Smooth muscle cell of the brain vasculature (primary cell): ENCODE measurements at regions not wholly inside any gene's neighbourhood (a gene's known extent, or its start where the extent isn't known, plus 50 kb on each side); places are given as distances from the start of the nearest gene placed in this dataset.

Experiments used
- DNase-seq: peaks from one replicate; pipeline ENCODE4 v3.0.0-alpha.2; 2012; ENCODE audit warnings: low read depth, low spot score

DNA sequence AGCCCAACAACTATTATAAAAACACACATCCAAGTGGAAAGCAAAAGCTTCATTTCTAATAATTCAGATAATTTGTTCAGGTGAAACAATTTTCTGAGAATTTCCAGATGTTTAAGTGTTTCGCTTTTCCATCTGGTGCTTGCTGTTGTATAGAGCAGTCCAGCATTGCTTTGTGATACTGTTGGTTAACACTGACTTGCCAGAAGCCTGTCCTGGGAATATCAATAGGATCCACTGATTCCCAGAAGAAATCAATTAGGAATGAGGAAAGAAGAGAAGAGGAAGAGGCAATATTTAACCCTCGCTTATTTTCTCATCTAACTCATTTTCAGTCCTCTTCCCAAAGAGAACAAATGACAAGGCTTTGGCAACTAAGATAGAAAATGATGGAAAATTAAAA is 94.9 kb upstream of the DDIT4L start:
- DNase-seq = no peak

DNA sequence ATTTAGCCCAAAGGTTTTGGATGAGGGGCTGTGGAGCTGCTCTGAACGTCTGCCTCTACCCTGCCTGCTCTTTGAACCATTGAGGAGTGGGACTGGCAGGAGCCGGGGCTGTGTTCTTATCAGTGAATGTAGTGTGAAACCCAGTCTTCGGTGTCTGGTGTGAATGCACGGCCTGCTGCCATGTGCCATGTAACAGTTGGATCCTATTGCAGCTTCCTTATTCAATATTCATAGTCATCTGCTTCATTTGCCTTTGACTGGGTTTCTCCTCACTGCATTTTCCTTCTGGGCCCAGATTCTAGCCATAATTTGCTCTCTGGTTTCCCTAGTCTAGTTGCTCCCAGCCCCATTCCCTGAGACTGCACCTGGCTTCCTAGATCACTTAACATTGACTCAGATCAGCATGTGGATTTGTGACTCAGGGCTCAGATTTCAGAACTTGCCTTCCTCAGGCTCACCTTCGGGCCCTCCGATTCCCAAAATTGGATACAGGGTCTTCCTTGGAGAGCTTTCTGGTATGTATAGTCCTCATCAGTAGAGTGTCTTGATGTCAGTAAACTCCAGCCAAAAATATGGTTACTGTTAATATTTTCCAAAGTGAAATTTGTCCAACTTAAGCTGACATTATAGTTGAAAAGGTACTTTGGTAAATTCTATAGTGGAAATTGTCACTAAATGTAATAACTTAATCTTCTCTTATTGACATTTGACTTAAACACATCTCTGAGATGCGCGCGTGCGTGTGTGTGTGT is 94.0 kb upstream of the DDIT4L start:
- DNase-seq = no peak

DNA sequence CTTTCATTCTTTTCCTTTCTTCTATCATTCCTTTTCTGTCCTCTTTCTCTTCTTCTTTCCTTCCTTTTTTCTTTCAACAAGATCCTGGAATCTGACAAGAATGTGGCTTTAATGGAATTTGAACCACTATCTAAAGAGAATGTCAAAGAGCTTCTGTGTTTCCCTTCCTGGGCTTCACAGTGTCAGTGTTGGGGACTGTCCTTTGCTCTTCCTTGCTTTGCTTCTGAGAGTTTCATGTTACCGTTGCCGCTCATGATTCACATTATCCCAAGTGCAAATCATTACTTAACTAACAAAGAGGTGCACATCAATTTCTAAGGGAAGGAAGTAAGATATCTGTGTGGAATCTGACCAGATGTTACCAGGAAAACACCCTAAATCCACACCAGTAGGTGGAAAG is 90.5 kb upstream of the DDIT4L start:
- DNase-seq = no peak

DNA sequence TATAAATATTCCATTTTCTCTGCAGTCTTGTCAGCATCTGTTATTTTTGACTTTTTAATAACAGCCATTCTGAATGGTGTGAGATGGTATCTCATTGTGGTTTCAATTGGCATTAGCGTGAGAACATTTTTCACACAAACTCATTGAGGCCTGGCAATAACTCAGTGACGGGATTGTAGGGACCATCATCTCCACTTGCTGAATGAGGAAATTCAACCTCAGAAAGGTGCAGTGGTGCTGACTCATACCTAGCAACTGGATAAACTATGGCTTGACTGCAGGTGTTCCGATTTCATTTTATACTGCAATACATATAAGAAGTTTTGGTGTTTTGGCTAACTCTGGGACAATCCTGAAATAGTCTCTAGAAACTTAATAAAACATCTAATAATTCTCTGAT is 88.3 kb upstream of the DDIT4L start:
- DNase-seq = no peak

DNA sequence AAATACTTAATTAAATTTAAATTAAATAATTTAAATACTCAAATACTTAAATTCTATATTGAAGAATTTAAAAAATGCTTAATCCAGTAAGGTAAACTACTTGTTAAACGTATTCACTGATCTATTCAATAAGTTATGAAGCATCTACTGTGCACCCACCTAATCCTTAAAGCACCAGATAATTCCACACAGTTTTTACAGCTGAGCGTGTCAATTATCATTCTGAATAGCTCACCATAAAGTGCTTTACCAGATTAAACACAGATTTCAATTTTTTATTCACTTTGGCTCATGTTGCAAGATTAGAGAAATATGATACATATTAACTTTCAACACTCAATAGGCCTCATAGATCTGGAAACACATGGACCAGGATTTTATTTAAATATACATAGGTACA is 79.2 kb upstream of the DDIT4L start:
- DNase-seq = no peak

DNA sequence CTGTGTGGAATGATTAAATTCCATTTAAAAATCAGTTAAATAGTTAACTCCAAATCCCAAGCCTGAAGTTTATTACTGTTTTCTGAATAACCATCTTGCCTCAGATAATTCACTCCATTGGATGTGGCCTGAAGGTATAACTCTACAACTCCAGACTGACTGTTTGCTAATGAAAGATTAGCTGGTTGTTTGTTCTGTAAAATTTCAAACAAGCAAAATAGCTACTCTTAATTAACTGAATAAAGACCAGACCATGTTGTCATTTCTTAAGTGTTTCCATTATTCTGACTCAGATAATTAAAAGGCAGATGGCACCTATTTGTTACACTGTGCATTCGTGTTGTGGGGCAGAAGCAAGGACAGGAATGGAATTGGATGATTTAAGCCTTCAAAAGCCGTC is 78.5 kb upstream of the DDIT4L start:
- DNase-seq = no peak

DNA sequence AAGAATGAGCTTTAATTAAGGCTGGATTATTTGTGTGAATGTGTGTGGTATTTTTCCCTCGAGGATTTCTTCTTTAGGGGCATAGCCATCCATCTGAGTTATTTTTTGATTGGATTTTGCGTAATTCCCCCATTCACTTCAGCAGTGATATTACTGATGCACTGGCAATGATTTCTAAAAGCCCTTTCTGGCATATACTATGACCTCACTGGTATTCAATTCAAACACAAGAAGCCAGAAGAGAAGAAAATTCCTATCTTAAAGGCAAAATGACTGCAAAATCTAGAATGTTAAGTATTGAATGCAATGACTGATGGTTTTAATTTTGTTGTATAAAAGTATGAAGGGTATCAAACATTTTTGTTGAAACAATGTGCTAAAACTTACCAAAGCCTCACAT is 71.1 kb upstream of the DDIT4L start:
- DNase-seq = no peak

DNA sequence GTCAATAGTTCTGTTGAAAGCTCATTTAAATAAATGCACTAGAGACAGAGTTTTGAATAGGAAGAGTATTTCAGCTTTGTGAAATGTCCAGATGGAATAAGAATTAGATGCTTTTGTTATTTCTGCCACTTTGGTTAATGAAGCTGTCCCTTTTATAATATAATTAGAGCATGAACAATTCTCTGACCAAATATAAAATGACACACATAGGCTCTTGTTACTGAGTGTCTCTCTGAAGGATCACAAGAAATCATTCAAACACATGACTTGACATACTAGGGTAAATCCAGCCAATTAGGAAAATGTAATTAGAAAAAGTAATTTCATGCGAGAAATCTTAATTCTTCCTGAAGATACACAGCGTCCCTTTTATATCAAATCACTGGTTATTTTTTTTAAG is 68.4 kb upstream of the DDIT4L start:
- DNase-seq = no peak

DNA sequence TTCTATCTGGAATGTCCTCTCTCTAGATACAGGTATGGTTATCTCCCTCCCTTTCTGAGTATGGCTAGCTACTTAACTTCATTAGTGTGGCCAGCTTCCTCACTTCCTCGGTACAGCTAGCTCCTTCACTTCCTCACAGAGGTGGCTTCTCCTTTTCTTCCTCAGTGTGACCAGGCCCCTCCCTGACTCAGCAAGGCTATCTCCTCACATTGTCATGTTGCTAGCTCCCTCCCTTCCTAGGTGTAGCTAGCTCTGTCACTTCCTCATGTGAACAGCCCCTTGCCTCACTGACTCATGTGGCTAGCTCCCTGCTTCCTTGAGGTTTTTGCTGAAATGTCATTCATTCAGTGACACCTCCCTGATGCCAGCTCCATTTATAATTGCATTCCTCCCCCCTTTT is 67.3 kb upstream of the DDIT4L start:
- no peak for DNase-seq

DNA sequence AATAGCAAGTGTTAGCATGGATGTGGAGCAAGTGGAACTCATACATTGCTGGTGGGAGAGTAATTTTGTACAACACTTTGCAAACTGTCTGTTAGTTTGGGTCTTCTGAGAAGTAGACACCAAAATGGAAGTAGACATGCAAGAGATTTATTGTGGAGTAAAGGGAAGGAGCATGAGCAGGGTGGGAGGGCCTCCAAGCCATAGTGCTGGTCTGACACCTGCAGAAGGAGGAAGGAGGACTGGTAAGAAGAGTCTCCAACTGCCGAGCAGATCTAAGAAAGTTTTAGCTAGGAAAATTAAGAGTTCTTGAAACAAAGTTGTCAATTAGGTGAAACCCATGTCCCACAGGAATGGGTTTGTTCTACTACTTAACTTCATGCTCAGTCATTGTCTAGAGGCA is 64.0 kb upstream of the DDIT4L start:
- DNase-seq = no peak

DNA sequence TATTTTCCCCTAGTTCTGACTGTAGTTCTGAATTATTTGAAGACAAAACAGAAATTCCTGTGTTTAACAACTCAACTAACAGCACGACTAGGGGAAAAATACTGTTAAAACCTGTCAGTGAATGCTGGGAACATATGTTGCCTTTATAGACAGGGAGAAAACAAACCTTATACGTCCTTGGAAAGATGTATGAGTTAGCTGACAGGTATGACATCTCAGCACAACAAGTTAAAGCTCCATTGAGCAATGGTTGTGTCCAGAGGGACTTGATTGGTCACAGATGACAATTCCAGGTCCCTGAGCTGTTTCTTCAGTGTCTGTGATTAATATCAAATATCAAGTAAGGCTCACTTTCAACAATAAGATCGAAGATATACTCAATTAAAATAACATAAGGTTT is 58.2 kb upstream of the DDIT4L start:
- no peak for DNase-seq

DNA sequence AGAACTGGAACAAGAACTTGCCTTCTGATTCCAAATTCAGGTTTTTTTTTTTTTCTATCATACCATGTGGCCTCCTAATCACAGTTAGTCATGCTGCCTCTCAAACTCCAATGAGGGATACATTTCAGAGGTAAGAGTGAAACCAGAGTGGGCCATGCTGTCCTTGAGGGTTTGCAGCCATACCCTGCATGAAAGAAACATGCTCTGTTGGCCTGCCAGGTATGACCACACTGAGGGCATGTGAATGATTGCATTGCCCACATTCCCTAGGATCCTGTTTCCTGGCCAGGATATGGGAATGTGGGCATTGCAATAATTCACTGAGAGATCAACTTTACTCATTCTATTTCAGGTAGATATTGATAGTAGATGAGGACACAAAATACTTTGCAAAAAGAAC is 56.4 kb upstream of the DDIT4L start:
- no peak for DNase-seq

DNA sequence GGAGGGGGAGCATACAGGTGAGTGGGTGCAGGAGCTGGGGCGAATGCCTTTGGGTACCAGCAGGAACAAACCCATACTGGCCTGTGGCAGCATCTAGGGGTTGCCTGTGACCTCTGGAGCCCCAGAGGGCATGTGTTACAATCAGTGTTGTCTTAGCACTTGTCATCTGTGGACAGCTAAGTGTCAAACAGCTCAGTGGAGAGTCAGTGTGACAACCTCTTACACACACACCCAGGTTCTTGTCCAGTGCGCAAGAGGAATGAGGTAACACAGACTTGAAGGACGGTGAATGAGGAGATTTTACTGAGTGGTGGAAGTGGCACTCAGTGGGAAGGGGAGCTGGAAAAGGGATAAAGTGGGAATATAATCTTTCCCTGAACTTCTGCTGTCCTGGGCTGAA is 54.1 kb upstream of the DDIT4L start:
- no peak for DNase-seq
